ENCODE measurements at regions not wholly inside any gene's neighbourhood (a gene's known extent, or its start where the extent isn't known, plus 50 kb on each side); places are given as distances from the start of the nearest gene placed in this dataset.

DNA sequence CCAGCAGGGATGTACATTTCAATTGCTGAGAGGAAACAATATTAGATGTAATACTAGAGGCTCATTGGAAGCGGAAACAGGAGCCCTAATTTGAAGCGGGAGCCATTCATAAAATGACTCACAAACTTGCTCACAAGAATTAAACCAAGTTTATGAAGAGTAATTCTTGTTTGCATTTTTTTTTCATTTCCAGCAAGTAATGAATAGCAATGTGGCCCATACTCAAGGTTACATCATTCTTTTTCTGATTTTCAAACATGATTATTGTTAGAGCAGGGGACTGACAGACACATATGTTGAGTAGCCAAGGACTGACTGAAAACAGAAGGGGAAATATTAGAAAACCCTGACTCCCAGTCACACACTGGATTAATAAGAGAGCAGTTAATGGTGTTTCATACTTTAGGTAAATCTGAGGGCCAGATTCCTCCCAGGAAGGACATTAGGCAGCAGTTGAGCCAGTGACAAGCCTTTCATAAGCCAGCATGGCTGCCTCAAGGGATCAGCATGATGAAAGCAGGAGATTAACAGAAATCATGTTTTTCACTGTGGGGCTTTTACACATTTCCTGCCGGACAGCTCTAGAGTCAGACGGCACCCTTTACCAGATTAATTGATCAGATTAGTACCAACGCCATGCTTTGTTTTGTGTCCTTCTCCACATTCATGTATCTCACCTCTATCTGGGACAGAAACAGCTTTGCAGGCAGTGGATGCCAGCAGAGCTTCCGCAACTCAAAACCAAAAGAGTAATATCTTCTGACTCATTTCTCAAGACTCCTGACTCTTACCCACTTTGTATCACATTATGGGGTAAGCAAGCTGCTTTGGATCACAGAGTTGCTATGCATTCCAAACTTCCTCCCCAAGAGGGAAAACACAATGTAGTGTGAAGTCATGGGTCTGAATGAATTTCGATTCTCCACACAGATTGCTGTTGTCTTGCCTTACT lies 831.6 kb downstream of the KCNA4 start:
- peak overlapping the region; percentile 37 for H3K27ac Mint-ChIP-seq (ENCODE audit: low read depth, unreplicated experiment)
- H3K9me3 Mint-ChIP-seq (ENCODE audit: unreplicated experiment) = no peaks in the 10 kb centered on the region
- no TSS peak for BruUV-seq (replicated peaks)
- CTCF ChIA-PET = interaction anchor here (0.6 to 1.0 kb wide), 4 partner anchors 8 to 366 kb away, joined by 3 to 4 read pairs (median 3); no protein-coding TSS in a partner anchor
- intact Hi-C loops (cut with micrococcal nuclease) = no loop called here
- TF ChIP-seq, protein P1, sequence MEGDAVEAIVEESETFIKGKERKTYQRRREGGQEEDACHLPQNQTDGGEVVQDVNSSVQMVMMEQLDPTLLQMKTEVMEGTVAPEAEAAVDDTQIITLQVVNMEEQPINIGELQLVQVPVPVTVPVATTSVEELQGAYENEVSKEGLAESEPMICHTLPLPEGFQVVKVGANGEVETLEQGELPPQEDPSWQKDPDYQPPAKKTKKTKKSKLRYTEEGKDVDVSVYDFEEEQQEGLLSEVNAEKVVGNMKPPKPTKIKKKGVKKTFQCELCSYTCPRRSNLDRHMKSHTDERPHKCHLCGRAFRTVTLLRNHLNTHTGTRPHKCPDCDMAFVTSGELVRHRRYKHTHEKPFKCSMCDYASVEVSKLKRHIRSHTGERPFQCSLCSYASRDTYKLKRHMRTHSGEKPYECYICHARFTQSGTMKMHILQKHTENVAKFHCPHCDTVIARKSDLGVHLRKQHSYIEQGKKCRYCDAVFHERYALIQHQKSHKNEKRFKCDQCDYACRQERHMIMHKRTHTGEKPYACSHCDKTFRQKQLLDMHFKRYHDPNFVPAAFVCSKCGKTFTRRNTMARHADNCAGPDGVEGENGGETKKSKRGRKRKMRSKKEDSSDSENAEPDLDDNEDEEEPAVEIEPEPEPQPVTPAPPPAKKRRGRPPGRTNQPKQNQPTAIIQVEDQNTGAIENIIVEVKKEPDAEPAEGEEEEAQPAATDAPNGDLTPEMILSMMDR (IDR thresholded peaks at IDR 0.05; ENCODE audit: unreplicated experiment) = no peak
- H3K4me3 Mint-ChIP-seq (ENCODE audit: unreplicated experiment) = no peak overlapping the region
- POLR2A ChIA-PET = no interaction called here
- H3K27me3 Mint-ChIP-seq (ENCODE audit: insufficient read depth, unreplicated experiment) = no peaks in the 10 kb centered on the region
- peaks cover 12% of the 10 kb centered on the region for H3K4me1 Mint-ChIP-seq (ENCODE audit: insufficient read depth, unreplicated experiment)
- peak; percentile 64 for DNase-seq (ENCODE audit: unreplicated experiment)
- H3K36me3 Mint-ChIP-seq (ENCODE audit: insufficient read depth, unreplicated experiment) = peaks cover 5% of the 10 kb centered on the region

DNA sequence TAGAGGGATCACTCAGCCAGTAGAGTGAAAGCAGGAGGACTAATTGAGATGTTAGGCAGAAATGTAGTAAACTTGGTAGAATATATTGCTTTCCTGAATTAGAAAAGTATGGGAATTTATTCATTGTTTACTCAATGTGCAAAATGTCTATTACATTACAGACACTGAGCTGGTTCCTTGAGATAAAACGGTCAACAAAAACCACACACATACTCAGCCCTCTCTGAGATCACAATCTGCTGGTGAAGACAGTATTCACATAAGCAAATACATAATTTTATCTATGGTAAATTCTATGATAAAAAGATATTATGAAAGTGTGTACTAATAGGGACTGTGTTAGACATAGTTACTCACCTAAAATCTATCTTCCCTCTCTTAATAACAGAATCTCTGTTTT lies 833.5 kb downstream of the KCNA4 start:
- BruUV-seq (replicated peaks) = no TSS peak
- H3K4me3 Mint-ChIP-seq (ENCODE audit: unreplicated experiment) = no peak overlapping the region
- H3K9me3 Mint-ChIP-seq (ENCODE audit: unreplicated experiment) = no peaks in the 10 kb centered on the region
- peaks cover 5% of the 10 kb centered on the region for H3K36me3 Mint-ChIP-seq (ENCODE audit: insufficient read depth, unreplicated experiment)
- no peak overlapping the region for H3K27ac Mint-ChIP-seq (ENCODE audit: low read depth, unreplicated experiment)
- CTCF ChIA-PET = no interaction called here
- H3K27me3 Mint-ChIP-seq (ENCODE audit: insufficient read depth, unreplicated experiment) = no peaks in the 10 kb centered on the region
- intact Hi-C loops (cut with micrococcal nuclease) = no loop called here
- H3K4me1 Mint-ChIP-seq (ENCODE audit: insufficient read depth, unreplicated experiment) = peaks cover 12% of the 10 kb centered on the region
- TF ChIP-seq, protein P1 (IDR thresholded peaks at IDR 0.05; ENCODE audit: unreplicated experiment) = no peak
- POLR2A ChIA-PET = no interaction called here
- DNase-seq (ENCODE audit: unreplicated experiment) = no peak

DNA sequence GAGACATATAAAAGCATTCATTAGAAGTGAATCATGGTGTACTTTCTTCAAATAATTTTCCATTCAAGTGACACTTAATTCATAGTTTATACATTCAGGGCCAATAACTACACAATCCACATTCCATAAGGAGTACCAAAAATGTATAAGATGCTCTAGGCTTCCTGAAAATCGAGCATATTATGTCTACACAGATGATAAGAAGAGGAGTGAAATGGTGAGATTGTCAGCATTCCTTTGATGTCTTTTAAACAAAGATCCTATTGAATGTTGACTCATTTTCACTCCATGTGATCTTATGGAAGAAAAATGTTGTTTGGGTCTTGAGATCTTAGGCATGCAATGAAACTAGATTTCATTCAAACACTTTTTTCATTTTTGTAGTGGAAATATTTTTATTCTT lies 843.2 kb downstream of the KCNA4 start:
- no TSS peak for BruUV-seq (replicated peaks)
- no peak overlapping the region for H3K4me3 Mint-ChIP-seq (ENCODE audit: unreplicated experiment)
- no peak overlapping the region for H3K27ac Mint-ChIP-seq (ENCODE audit: low read depth, unreplicated experiment)
- intact Hi-C loops (cut with micrococcal nuclease) = no loop called here
- H3K4me1 Mint-ChIP-seq (ENCODE audit: insufficient read depth, unreplicated experiment) = peaks cover 20% of the 10 kb centered on the region
- H3K27me3 Mint-ChIP-seq (ENCODE audit: insufficient read depth, unreplicated experiment) = no peaks in the 10 kb centered on the region
- H3K9me3 Mint-ChIP-seq (ENCODE audit: unreplicated experiment) = no peaks in the 10 kb centered on the region
- peak; percentile 8 for DNase-seq (ENCODE audit: unreplicated experiment)
- ChIA-PET CTCF (interaction anchor here (0.7 to 1.0 kb wide), 2 partner anchors 15 kb away, joined by 3 read pairs; no protein-coding TSS in a partner anchor), POLR2A (no interaction called here)
- no peaks in the 10 kb centered on the region for H3K36me3 Mint-ChIP-seq (ENCODE audit: insufficient read depth, unreplicated experiment)
- TF ChIP-seq, protein P1 (IDR thresholded peaks at IDR 0.05; ENCODE audit: unreplicated experiment) = no peak

DNA sequence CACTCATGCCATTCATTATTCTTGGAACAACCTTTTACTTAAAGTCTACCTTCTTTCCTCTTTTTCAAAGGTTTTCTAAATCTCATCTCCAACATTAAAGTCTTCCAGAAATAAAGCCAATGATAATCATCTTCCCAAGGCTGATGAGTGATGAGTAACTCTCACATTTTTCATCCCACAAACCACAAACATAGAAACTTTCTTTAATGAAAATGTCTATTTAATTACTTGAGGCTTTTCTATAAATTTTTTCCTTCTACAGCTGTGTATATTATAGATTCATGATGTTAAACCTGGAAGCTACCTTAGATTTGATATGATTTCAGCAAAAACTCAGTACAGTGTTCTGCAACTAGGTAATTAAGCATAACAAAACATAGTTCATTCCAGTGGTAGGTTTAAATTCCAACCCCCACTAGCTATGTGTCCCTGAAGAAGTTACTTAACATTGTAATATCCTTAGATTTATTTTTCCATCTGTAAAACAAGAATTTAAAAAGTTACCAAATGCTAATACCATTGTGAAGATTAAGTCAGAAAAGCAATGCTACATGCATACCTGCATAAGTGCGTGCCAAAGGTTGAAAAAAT lies 845.4 kb downstream of the KCNA4 start:
- Mint-ChIP-seq H3K4me3 (ENCODE audit: unreplicated experiment) (no peak overlapping the region), H3K4me1 (ENCODE audit: insufficient read depth, unreplicated experiment) (peaks cover 20% of the 10 kb centered on the region), H3K36me3 (ENCODE audit: insufficient read depth, unreplicated experiment) (no peaks in the 10 kb centered on the region), H3K9me3 (ENCODE audit: unreplicated experiment) (no peaks in the 10 kb centered on the region), H3K27ac (ENCODE audit: low read depth, unreplicated experiment) (no peak overlapping the region), H3K27me3 (ENCODE audit: insufficient read depth, unreplicated experiment) (no peaks in the 10 kb centered on the region)
- TF ChIP-seq, protein P1 (IDR thresholded peaks at IDR 0.05; ENCODE audit: unreplicated experiment) = no peak
- POLR2A ChIA-PET = no interaction called here
- intact Hi-C loops (cut with micrococcal nuclease) = no loop called here
- no peak for DNase-seq (ENCODE audit: unreplicated experiment)
- BruUV-seq (replicated peaks) = no TSS peak
- CTCF ChIA-PET = interaction anchor here (0.9 to 1.1 kb wide), 3 partner anchors 13 to 706 kb away, joined by 3 to 5 read pairs (median 4); no protein-coding TSS in a partner anchor
